Uterus (tissue), 3 donors: ENCODE measurements at regions not wholly inside any gene's neighbourhood (a gene's known extent, or its start where the extent isn't known, plus 50 kb on each side); places are given as distances from the start of the nearest gene placed in this dataset.

Source experiments
- DNase-seq, 2 donors: peaks; one replicate each; pipeline ENCODE4 v3.0.0-alpha.2; 2019 to 2020
- H3K27ac ChIP-seq, 2 donors: fragments of 200-600 bp; sonication (generic); 1 replicate in 1 of 2; 2 replicates in 1 of 2; pipeline ENCODE4 v1.5.1; 2016 to 2018
- H3K27me3 ChIP-seq, 2 donors: fragments of 200-600 bp; sonication (generic); one replicate each; pipeline ENCODE4 v1.5.1; 2018 to 2019; ENCODE audit warnings: control low read depth in 1 of 2
- H3K36me3 ChIP-seq, 2 donors: fragments of 200-600 bp; sonication (generic); one replicate each; pipeline ENCODE4 v1.5.1; 2019; ENCODE audit warnings: control low read depth in 1 of 2
- H3K4me1 ChIP-seq, 2 donors: fragments of 200-600 bp; sonication (generic); one replicate each; pipeline ENCODE4 v1.5.1; 2018 to 2019; ENCODE audit warnings: control low read depth in 1 of 2
- H3K4me3 ChIP-seq, 2 donors: fragments of 200-600 bp; sonication (generic); 1 replicate in 1 of 2; 2 replicates in 1 of 2; pipeline ENCODE4 v1.5.1; 2018 to 2019; ENCODE audit warnings: mild to moderate bottlenecking in 1 of 2
- H3K9me3 ChIP-seq, 2 donors: fragments of 200-600 bp; sonication (generic); one replicate each; pipeline ENCODE4 v1.5.1; 2019; ENCODE audit warnings: control low read depth in 1 of 2
- POLR2A ChIP-seq, 2 donors: fragments of 450-650 bp; IDR thresholded peaks; one replicate each; pipeline ENCODE4 v1.6.1; 2016; ENCODE audit warnings: antibody characterized with exemption in 2 of 2, mild to moderate bottlenecking in 1 of 2, moderate library complexity in 1 of 2
- intact Hi-C: fragments of 100-400 bp; cut with DNase I; formaldehyde crosslinking; loops from one replicate; pipeline ENCODE4 v1.15.1; 2023; ENCODE audit warnings: low total_unique reads
- TF ChIP-seq, protein P1 (sequence below), 4 experiments: fragments of 200-600 bp in 2 of 4; fragments of 450-650 bp in 2 of 4; sonication (generic) in 2 of 4; IDR thresholded peaks; one replicate each; pipeline ENCODE4 v1.5.1; 2016 to 2019; ENCODE audit warnings: antibody characterized with exemption in 4 of 4, mild to moderate bottlenecking in 2 of 4, moderate library complexity in 1 of 4
- donor health status: DM: yes; HTN: yes; CAD: no.

DNA sequence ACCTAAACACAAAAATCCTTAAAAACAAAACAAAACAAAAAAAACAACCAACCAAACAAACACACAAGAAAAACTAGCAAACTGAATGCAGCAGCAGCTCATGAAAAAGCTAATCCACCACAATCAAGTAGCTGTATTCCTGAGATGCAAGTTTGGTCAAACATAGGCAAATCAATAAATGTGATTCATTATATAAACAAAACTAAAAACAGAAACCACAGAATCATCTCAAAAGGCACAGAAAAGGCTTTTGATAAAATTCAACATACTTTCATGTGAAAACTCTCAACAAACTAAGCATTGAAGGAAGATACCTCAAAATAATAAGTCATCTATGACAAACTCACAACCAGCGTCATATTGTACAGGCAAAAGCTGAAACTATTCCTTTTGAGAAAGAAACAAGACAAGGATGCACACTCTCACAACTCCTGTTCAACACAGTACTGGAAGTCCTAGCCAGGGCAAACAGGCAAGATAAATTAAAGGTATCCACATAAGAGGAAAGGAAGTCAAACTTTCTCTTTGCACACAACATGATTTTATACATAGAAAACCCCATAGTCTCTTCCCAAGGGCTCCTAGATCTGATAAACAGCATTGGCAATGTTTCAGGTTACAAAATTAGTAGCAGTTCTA, 495.1 kb upstream of the SGO1 start:
- Histone ChIP-seq H3K27me3 (no peaks in the 10 kb centered on the region), H3K9me3 (no peaks in the 10 kb centered on the region), H3K4me3 (no peak overlapping the region), H3K36me3 (no peaks in the 10 kb centered on the region), H3K4me1 (no peaks in the 10 kb centered on the region), H3K27ac (no peak overlapping the region)
- no peak for DNase-seq
- intact Hi-C loops: no loop called here
- no peak for TF ChIP-seq POLR2A (IDR thresholded peaks at IDR 0.05)
- TF ChIP-seq, protein P1, sequence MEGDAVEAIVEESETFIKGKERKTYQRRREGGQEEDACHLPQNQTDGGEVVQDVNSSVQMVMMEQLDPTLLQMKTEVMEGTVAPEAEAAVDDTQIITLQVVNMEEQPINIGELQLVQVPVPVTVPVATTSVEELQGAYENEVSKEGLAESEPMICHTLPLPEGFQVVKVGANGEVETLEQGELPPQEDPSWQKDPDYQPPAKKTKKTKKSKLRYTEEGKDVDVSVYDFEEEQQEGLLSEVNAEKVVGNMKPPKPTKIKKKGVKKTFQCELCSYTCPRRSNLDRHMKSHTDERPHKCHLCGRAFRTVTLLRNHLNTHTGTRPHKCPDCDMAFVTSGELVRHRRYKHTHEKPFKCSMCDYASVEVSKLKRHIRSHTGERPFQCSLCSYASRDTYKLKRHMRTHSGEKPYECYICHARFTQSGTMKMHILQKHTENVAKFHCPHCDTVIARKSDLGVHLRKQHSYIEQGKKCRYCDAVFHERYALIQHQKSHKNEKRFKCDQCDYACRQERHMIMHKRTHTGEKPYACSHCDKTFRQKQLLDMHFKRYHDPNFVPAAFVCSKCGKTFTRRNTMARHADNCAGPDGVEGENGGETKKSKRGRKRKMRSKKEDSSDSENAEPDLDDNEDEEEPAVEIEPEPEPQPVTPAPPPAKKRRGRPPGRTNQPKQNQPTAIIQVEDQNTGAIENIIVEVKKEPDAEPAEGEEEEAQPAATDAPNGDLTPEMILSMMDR (IDR thresholded peaks at IDR 0.05): no peak

DNA sequence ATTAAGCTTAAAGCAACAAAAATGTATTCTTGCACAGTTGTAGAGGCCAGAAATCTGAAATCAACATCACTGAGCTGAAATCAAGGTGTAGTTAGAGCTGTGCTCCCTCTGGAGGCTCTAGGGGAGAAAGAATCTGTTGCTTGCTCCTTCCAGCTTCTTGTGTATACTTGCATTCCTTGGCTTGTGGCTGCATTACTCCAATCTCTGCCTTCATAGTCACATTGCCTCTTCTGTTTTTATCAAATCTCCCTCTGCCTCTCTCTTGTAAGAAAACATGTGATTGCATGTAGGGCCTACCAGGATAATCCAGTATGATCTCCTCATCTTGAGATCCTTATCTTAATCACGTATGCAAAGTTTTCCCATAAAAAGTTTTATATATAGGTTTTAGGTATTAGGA, 487.9 kb upstream of the SGO1 start:
- no peak for TF ChIP-seq POLR2A (IDR thresholded peaks at IDR 0.05)
- TF ChIP-seq, protein P1 (IDR thresholded peaks at IDR 0.05): no peak
- H3K4me1 ChIP-seq: no peaks in the 10 kb centered on the region
- intact Hi-C loops: no loop called here
- no peaks in the 10 kb centered on the region for H3K9me3 ChIP-seq
- H3K27me3 ChIP-seq: no peaks in the 10 kb centered on the region
- no peaks in the 10 kb centered on the region for H3K36me3 ChIP-seq
- no peak for DNase-seq
- H3K27ac ChIP-seq: no peak overlapping the region
- no peak overlapping the region for H3K4me3 ChIP-seq

DNA sequence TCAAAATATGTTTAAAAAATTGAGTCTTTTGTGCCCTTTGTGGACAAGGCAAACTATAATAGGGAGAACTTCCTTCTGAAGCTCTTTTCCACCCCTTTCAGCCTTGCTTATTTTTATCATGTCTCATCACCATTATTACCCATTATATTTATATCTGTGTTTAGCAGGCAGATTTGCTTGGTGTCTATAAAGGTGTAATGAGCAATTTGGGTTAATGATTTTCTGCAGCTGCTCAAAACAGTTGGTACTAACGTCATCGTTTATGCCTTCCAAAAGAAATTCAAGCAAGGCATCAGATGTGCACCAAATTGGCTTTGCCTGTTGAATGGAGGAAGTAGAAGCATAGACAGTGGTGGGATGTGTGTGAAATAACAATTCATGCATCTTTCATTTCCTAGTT, 483.7 kb upstream of the SGO1 start:
- TF ChIP-seq, protein P1 (IDR thresholded peaks at IDR 0.05): no peak
- no peak for TF ChIP-seq POLR2A (IDR thresholded peaks at IDR 0.05)
- Histone ChIP-seq H3K9me3 (no peaks in the 10 kb centered on the region), H3K27ac (no peak overlapping the region), H3K36me3 (no peaks in the 10 kb centered on the region), H3K4me1 (no peaks in the 10 kb centered on the region), H3K27me3 (no peaks in the 10 kb centered on the region), H3K4me3 (no peak overlapping the region)
- intact Hi-C loops: no loop called here
- no peak for DNase-seq

DNA sequence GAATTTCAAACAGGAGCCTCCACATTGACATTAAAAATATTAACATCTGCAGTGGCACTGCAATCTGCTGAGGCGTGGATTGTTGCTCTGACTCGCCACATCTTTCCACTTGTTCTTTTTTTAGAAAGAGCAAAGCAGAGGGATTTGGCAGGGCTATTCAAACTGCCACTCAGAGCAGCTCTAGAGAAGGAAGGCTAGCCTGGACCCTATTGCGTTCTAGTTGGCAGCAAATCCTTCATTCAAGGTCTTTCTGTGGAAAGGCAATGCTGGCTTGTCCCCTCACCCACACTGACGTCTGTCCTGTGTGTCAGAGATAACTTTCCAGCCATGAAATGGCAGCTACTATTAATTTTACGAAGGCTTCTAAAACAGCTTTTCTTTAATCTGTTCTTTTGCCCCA, 483.2 kb upstream of the SGO1 start:
- Histone ChIP-seq H3K36me3 (no peaks in the 10 kb centered on the region), H3K4me1 (no peaks in the 10 kb centered on the region), H3K27ac (no peak overlapping the region), H3K4me3 (no peak overlapping the region), H3K9me3 (no peaks in the 10 kb centered on the region), H3K27me3 (no peaks in the 10 kb centered on the region)
- intact Hi-C loops: no loop called here
- DNase-seq: no peak
- TF ChIP-seq, protein P1 (IDR thresholded peaks at IDR 0.05): no peak
- no peak for TF ChIP-seq POLR2A (IDR thresholded peaks at IDR 0.05)

DNA sequence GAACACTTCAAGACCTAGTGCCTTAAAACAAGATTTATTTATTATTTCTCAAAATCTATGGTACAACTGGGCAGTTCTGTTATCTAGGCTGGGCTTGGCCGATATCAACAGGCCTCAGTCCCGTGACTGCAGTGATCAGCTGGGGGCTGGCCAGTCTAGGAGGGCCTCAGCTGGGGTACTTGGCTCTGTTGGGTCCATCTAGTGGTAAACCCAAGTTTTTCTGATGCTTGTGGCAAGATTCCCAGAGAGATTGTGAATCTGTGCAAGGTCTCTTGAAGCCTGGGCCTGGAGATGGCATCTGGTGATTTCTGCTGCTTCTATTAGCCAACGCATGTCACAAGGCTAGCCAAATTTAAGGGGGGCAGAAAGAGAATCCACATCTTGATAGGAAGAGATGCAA, 482.4 kb upstream of the SGO1 start:
- Histone ChIP-seq H3K9me3 (no peaks in the 10 kb centered on the region), H3K4me3 (no peak overlapping the region), H3K4me1 (no peaks in the 10 kb centered on the region), H3K27ac (no peak overlapping the region), H3K36me3 (no peaks in the 10 kb centered on the region), H3K27me3 (no peaks in the 10 kb centered on the region)
- no peak for TF ChIP-seq POLR2A (IDR thresholded peaks at IDR 0.05)
- TF ChIP-seq, protein P1 (IDR thresholded peaks at IDR 0.05): no peak
- intact Hi-C loops: no loop called here
- no peak for DNase-seq
